ENCODE measurements at regions not wholly inside any gene's neighbourhood (a gene's known extent, or its start where the extent isn't known, plus 50 kb on each side); places are given as distances from the start of the nearest gene placed in this dataset.

DNA sequence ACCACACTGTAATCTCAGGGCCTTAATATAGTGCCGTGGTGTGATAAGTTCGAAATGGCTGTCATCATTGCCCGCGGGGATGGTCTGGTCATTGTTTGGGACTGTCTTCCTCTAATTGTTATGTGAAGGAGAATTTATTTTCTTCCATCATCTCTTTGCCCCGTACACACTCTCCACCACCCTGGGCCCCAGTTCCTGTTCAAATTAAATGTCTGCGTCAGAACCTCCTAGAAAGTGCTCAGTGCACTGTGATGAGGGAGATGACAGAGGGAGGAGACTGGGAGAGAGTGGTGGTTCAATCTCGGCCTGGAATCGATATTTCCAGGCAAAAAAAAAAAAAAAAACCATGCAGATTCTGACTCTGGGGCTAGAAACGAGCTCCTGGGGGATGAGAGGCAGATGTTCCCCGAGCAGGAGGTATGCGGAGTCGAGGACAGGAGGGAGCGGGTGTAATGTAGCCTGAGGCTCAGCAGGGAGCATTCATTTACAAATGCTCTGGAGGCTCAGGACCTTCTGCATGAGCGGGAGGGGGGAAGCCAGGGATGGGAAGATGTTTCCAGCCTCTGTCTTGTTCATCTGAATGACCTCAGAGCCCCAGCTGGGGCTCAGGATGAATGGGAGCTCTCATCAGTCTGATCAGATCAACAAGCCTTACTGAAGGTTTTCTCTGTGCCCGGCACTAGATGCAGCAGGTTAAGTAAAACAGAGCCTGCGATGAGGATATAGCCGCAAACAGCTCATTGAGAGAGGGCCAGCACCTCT lies 219.5 kb downstream of the TBX5 start (continued):
- TF ChIP-seq RAD21 (IDR thresholded peaks at IDR 0.05; ENCODE audit: low read depth) (no peak), CEBPB (IDR thresholded peaks at IDR 0.05; ENCODE audit: low read depth) (no peak)

- H3K4me1 ChIP-seq (ENCODE audit: control insufficient read depth in 1 of 2, insufficient read depth in 2 of 2, low read length in 2 of 2): no peaks in the 10 kb centered on the region
- H4K20me1 ChIP-seq (ENCODE audit: insufficient read depth): no peaks in the 10 kb centered on the region
- H3K27me3 ChIP-seq (ENCODE audit: insufficient read depth, low read length): peaks cover 77% of the 10 kb centered on the region
- POLR2A ChIA-PET: no interaction called here
- no TSS peak for BruUV-seq (replicated peaks)
- H3K79me2 ChIP-seq (ENCODE audit: insufficient read depth, low read length): no peaks in the 10 kb centered on the region
- no peak overlapping the region for H3K9ac ChIP-seq (ENCODE audit: low read length)
- TF ChIP-seq FOSL1 (IDR thresholded peaks at IDR 0.05; ENCODE audit: low read depth) (no peak), REST (IDR thresholded peaks at IDR 0.05; ENCODE audit: low read depth) (no peak), JUND (IDR thresholded peaks at IDR 0.05) (no peak), CEBPB (IDR thresholded peaks at IDR 0.05; ENCODE audit: low read depth) (no peak), POLR2AphosphoS5 (IDR thresholded peaks at IDR 0.05; ENCODE audit: low read depth, low read length) (no peak)
- DNase-seq (ENCODE audit: low read depth, low spot score) (no peak), ATAC-seq (no peak)
- no peak overlapping the region for H2AFZ ChIP-seq (ENCODE audit: low read depth, low read length, poor library complexity, severe bottlenecking)
- RAD21 ChIA-PET (ENCODE audit: low non-redundant PET in 1 of 2, low total read pairs in 2 of 2, uncharacterized antibody in 2 of 2, unreplicated experiment in 2 of 2): no interaction called here
- H3K27ac ChIP-seq (ENCODE audit: low read depth, low read length): no peak overlapping the region
- H3K9me3 ChIP-seq (ENCODE audit: control insufficient read depth in 1 of 2, insufficient read depth in 1 of 2, low read depth in 1 of 2, low read length in 2 of 2): no peaks in the 10 kb centered on the region
- CTCF ChIA-PET: no interaction called here
- intact Hi-C loops (cut with micrococcal nuclease): no loop called here
- no peak overlapping the region for H3K4me3 ChIP-seq (replicated peaks in 1 of 2; ENCODE audit: low read depth in 1 of 2, low read length in 2 of 2)
- no peak overlapping the region for H3K4me2 ChIP-seq (ENCODE audit: low read length)
- H3K36me3 ChIP-seq (ENCODE audit: control insufficient read depth in 1 of 2, insufficient read depth in 2 of 2, low read length in 2 of 2): no peaks in the 10 kb centered on the region
- H3K9me2 ChIP-seq (ENCODE audit: insufficient read depth): no peaks in the 10 kb centered on the region
Observed at GRCh38 chr12:114185036-114185435, 218.9 kb upstream of the RBM19 start.
